ENCODE measurements at regions not wholly inside any gene's neighbourhood (a gene's known extent, or its start where the extent isn't known, plus 50 kb on each side); places are given as distances from the start of the nearest gene placed in this dataset.

- TF ChIP-seq, protein P1, sequence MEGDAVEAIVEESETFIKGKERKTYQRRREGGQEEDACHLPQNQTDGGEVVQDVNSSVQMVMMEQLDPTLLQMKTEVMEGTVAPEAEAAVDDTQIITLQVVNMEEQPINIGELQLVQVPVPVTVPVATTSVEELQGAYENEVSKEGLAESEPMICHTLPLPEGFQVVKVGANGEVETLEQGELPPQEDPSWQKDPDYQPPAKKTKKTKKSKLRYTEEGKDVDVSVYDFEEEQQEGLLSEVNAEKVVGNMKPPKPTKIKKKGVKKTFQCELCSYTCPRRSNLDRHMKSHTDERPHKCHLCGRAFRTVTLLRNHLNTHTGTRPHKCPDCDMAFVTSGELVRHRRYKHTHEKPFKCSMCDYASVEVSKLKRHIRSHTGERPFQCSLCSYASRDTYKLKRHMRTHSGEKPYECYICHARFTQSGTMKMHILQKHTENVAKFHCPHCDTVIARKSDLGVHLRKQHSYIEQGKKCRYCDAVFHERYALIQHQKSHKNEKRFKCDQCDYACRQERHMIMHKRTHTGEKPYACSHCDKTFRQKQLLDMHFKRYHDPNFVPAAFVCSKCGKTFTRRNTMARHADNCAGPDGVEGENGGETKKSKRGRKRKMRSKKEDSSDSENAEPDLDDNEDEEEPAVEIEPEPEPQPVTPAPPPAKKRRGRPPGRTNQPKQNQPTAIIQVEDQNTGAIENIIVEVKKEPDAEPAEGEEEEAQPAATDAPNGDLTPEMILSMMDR (IDR thresholded peaks at IDR 0.05; ENCODE audit: low read depth, low read length), result no peak
- no peak for TF ChIP-seq EZH2phosphoT487 (IDR thresholded peaks at IDR 0.05; ENCODE audit: low read depth)
These were observed 209.7 kb downstream of the RHOU start for GRCh38 chr1:228944935-228945371.

All from OCI-LY3 (cell line).